CD14-positive monocyte (primary cell): ENCODE measurements at regions not wholly inside any gene's neighbourhood (a gene's known extent, or its start where the extent isn't known, plus 50 kb on each side); places are given as distances from the start of the nearest gene placed in this dataset.
A peak's percentile ranks its signal among the peaks of the same experiment; 100 is the strongest.

Source experiments
- DNase-seq, 3 donors: peaks; one replicate each; pipeline ENCODE4 v3.0.0-alpha.2; 2011 to 2022
- H2AFZ ChIP-seq: 2 replicates; pipeline ENCODE4 v1.6.0; 2012; ENCODE audit warnings: mild to moderate bottlenecking, low read depth, low read length, inconsistent platforms; ENCODE audit not compliant: insufficient read depth, poor library complexity, severe bottlenecking
- H3K27ac ChIP-seq, 2 donors: 1 replicate in 1 of 2; 2 replicates in 1 of 2; pipeline ENCODE4 v1.5.1; 2012 to 2013; ENCODE audit warnings: low read length in 2 of 2, control low read depth in 1 of 2, inconsistent platforms in 1 of 2, low read depth in 1 of 2, mild to moderate bottlenecking in 1 of 2
- H3K27me3 ChIP-seq, 2 donors: one replicate each; pipeline versions ENCODE4 v1.6.0 to v1.6.1; 2011 to 2013; ENCODE audit warnings: low read length in 2 of 2; ENCODE audit not compliant: control insufficient read depth in 2 of 2, insufficient read depth in 2 of 2
- H3K36me3 ChIP-seq, 2 donors: replicated peaks in 1 of 2; 1 replicate in 1 of 2; 2 replicates in 1 of 2; pipeline versions ENCODE4 v1.5.1 to v1.6.1; 2012 to 2013; ENCODE audit warnings: low read length in 2 of 2, control low read depth in 1 of 2, inconsistent platforms in 1 of 2, mild to moderate bottlenecking in 1 of 2; ENCODE audit not compliant: insufficient read depth in 2 of 2, control insufficient read depth in 1 of 2
- H3K4me1 ChIP-seq, 2 donors: 1 replicate in 1 of 2; 2 replicates in 1 of 2; pipeline versions ENCODE4 v1.5.1 to v1.6.1; 2012 to 2013; ENCODE audit warnings: low read length in 2 of 2, control low read depth in 1 of 2, inconsistent platforms in 1 of 2, mild to moderate bottlenecking in 1 of 2, moderate library complexity in 1 of 2; ENCODE audit not compliant: insufficient read depth in 2 of 2, control insufficient read depth in 1 of 2
- H3K4me2 ChIP-seq: replicated peaks from 2 replicates; pipeline ENCODE3; 2012; ENCODE audit warnings: low read length, moderate library complexity, mild to moderate bottlenecking; ENCODE audit not compliant: poor library complexity, severe bottlenecking; ENCODE audit errors: extremely low read depth
- H3K4me3 ChIP-seq, 3 experiments: fragments of 200-600 bp in 1 of 3; sonication (generic) in 1 of 3; replicated peaks in 1 of 3; 1 replicate in 2 of 3; 2 replicates in 1 of 3; pipeline ENCODE4 v1.5.1; 2011 to 2013; ENCODE audit warnings: low read length in 3 of 3, mild to moderate bottlenecking in 3 of 3, control low read depth in 2 of 3, low read depth in 2 of 3, inconsistent platforms in 1 of 3, moderate library complexity in 1 of 3
- H3K79me2 ChIP-seq: 2 replicates; pipeline ENCODE4 v1.6.0; 2012; ENCODE audit warnings: mild to moderate bottlenecking, control low read depth, inconsistent platforms, low read length, moderate library complexity; ENCODE audit not compliant: insufficient read depth
- H3K9ac ChIP-seq: 2 replicates; pipeline ENCODE4 v1.6.0; 2017; ENCODE audit warnings: low read length, mild to moderate bottlenecking; ENCODE audit not compliant: insufficient read depth, poor library complexity, severe bottlenecking
- H3K9me3 ChIP-seq, 2 donors: replicated peaks in 1 of 2; 1 replicate in 1 of 2; 2 replicates in 1 of 2; pipeline versions ENCODE4 v1.5.1 to v1.6.1; 2012 to 2013; ENCODE audit warnings: low read length in 2 of 2, control low read depth in 1 of 2; ENCODE audit not compliant: control insufficient read depth in 1 of 2, insufficient read depth in 1 of 2
- H4K20me1 ChIP-seq: 2 replicates; pipeline ENCODE4 v1.6.0; 2012; ENCODE audit warnings: mild to moderate bottlenecking, low read length, control low read depth, moderate library complexity; ENCODE audit not compliant: insufficient read depth
- H3K27ac Mint-ChIP-seq, 7 donors: one replicate each; pipeline ENCODE4 v1.8.0; 2020; ENCODE audit warnings: mild to moderate bottlenecking in 7 of 7, mixed read lengths in 7 of 7, moderate library complexity in 6 of 7, inconsistent platforms in 2 of 7
- H3K27me3 Mint-ChIP-seq, 3 donors: one replicate each; pipeline ENCODE4 v1.8.0; 2021 to 2022; ENCODE audit warnings: low read depth in 3 of 3, mild to moderate bottlenecking in 3 of 3, mixed read lengths in 3 of 3, moderate library complexity in 3 of 3, inconsistent platforms in 1 of 3
- H3K36me3 Mint-ChIP-seq, 2 donors: one replicate each; pipeline ENCODE4 v1.8.0; 2020; ENCODE audit warnings: mixed read lengths in 2 of 2, inconsistent platforms in 1 of 2, mild to moderate bottlenecking in 1 of 2
- H3K4me1 Mint-ChIP-seq: one replicate; pipeline ENCODE4 v1.8.0; 2020; ENCODE audit warnings: mild to moderate bottlenecking, mixed read lengths
- H3K4me3 Mint-ChIP-seq, 2 donors: one replicate each; pipeline ENCODE4 v1.8.0; 2020; ENCODE audit warnings: mild to moderate bottlenecking in 2 of 2, mixed read lengths in 2 of 2, moderate library complexity in 1 of 2
- H3K9me3 Mint-ChIP-seq, 7 donors: one replicate each; pipeline ENCODE4 v1.8.0; 2020 to 2022; ENCODE audit warnings: mixed read lengths in 7 of 7, mild to moderate bottlenecking in 6 of 7, moderate library complexity in 6 of 7, inconsistent platforms in 2 of 7
- CTCF ChIP-seq: fragments of 200-600 bp; IDR thresholded peaks from one replicate; pipeline ENCODE4 v1.8.0; 2022; ENCODE audit warnings: antibody characterized with exemption, mild to moderate bottlenecking
- WGBS: methylation state at CpG from one replicate; pipeline ENCODE4 v1.1.5; 2013; ENCODE audit warnings: missing lambda C conversion rate; ENCODE audit not compliant: insufficient coverage; 5-methylcytosine and 5-hydroxymethylcytosine counted together
- intact Hi-C, 2 donors: fragments of 100-400 bp; cut with micrococcal nuclease; formaldehyde crosslinking; loops; one replicate each; pipeline versions ENCODE4 v1.15.0 to v1.15.1; 2023

DNA sequence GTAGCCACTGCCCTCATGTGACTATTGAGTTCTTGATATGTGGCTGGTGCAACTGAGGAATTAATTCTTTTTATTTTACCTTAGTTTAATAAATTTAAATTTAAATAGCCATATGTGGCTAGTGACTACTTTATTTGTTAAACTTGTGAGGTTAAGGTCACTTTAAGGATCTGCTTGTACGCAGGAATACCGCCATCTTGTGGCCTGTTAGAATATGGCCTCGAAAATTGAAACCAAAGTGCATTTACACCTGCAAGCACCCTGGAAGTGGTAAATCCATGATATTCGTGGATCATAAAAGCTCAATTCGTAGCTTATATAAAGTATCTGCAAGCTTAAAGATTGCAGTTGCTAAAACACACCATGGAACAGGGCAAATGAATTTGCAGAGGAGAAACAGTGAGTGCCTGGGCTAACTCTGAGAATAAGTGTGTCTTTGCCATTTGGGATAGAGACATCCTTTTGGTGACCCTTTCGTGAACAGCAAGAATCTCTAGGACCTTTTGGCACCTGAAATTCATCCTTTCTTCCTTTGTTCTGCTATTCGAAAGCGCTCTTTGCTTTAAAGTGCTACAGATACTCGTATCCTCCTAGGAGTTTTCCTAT is 59.9 kb upstream of the REG3A start:
- no peaks in the 10 kb centered on the region for H3K9me3 ChIP-seq
- H3K4me1 ChIP-seq, result no peaks in the 10 kb centered on the region
- WGBS, result 36% methylated on average over 5 of the region's 9 CpGs
- H3K27me3 ChIP-seq, result no peaks in the 10 kb centered on the region
- TF ChIP-seq CTCF, result peak; percentile 82
- H2AFZ ChIP-seq, result no peak overlapping the region
- no peak overlapping the region for H3K4me3 ChIP-seq
- no peaks in the 10 kb centered on the region for H3K4me1 Mint-ChIP-seq
- no peak overlapping the region for H3K27ac Mint-ChIP-seq
- intact Hi-C loops, result no loop called here
- no peak overlapping the region for H3K4me2 ChIP-seq
- no peaks in the 10 kb centered on the region for H4K20me1 ChIP-seq
- no peaks in the 10 kb centered on the region for H3K79me2 ChIP-seq
- peak in 1 of 3 donors; percentile 4 for DNase-seq
- H3K4me3 Mint-ChIP-seq, result no peak overlapping the region
- peaks cover 0 to 4% (median 3%) of the 10 kb centered on the region in 3 donors for H3K27me3 Mint-ChIP-seq
- H3K36me3 ChIP-seq, result no peaks in the 10 kb centered on the region
- no peaks in the 10 kb centered on the region for H3K36me3 Mint-ChIP-seq
- H3K9ac ChIP-seq, result no peak overlapping the region
- H3K9me3 Mint-ChIP-seq, result no peaks in the 10 kb centered on the region
- H3K27ac ChIP-seq, result no peak overlapping the region

GRCh38 chr2:79210274-79210917 is 50.8 kb upstream of the REG3A start:
- no peak overlapping the region for H3K4me2 ChIP-seq
- Mint-ChIP-seq H3K27ac (no peak overlapping the region), H3K27me3 (peaks cover 0 to 2% (median 0%) of the 10 kb centered on the region in 3 donors), H3K4me3 (no peak overlapping the region), H3K36me3 (no peaks in the 10 kb centered on the region), H3K4me1 (no peaks in the 10 kb centered on the region), H3K9me3 (peaks cover 0 to 2% (median 0%) of the 10 kb centered on the region in 7 donors)
- H3K36me3 ChIP-seq, result no peaks in the 10 kb centered on the region
- no peaks in the 10 kb centered on the region for H3K4me1 ChIP-seq
- no peak overlapping the region for H2AFZ ChIP-seq
- H4K20me1 ChIP-seq, result no peaks in the 10 kb centered on the region
- H3K27ac ChIP-seq, result no peak overlapping the region
- no peak overlapping the region for H3K4me3 ChIP-seq
- H3K9me3 ChIP-seq, result no peaks in the 10 kb centered on the region
- no CpG with 5 or more reads among the region's 2 CpGs for WGBS
- no peak for DNase-seq
- intact Hi-C loops, result no loop called here
- no peak for TF ChIP-seq CTCF
- H3K27me3 ChIP-seq, result no peaks in the 10 kb centered on the region
- no peaks in the 10 kb centered on the region for H3K79me2 ChIP-seq
- no peak overlapping the region for H3K9ac ChIP-seq
